ENCODE measurements at regions not wholly inside any gene's neighbourhood (a gene's known extent, or its start where the extent isn't known, plus 50 kb on each side); places are given as distances from the start of the nearest gene placed in this dataset.

GRCh38 chr6:4426968-4427367, 291.6 kb upstream of the ECI2 start:
- TF ChIP-seq POLR2AphosphoS5 (IDR thresholded peaks at IDR 0.05; ENCODE audit: low read depth, low read length) (no peak), TAF1 (IDR thresholded peaks at IDR 0.05; ENCODE audit: borderline replicate concordance, insufficient read depth, low read length) (no peak), REST (IDR thresholded peaks at IDR 0.05; ENCODE audit: insufficient read depth in 1 of 2, low read depth in 2 of 2, low read length in 2 of 2) (no peak), SIN3A (IDR thresholded peaks at IDR 0.05; ENCODE audit: borderline replicate concordance, insufficient read depth, low read length) (no peak), FOXP2 (optimal IDR thresholded peaks at IDR 0.05; ENCODE audit: borderline replicate concordance, extremely low read depth, extremely low read length, insufficient read depth) (no peak)

GRCh38 chr6:4421837-4422236, 286.5 kb upstream of the ECI2 start:
- TF ChIP-seq SIN3A (IDR thresholded peaks at IDR 0.05; ENCODE audit: borderline replicate concordance, insufficient read depth, low read length) = no peak
- no peak for TF ChIP-seq FOXP2 (optimal IDR thresholded peaks at IDR 0.05; ENCODE audit: borderline replicate concordance, extremely low read depth, extremely low read length, insufficient read depth)
- no peak for TF ChIP-seq POLR2AphosphoS5 (IDR thresholded peaks at IDR 0.05; ENCODE audit: low read depth, low read length)
- TF ChIP-seq TAF1 (IDR thresholded peaks at IDR 0.05; ENCODE audit: borderline replicate concordance, insufficient read depth, low read length) = no peak
- no peak for TF ChIP-seq REST (IDR thresholded peaks at IDR 0.05; ENCODE audit: insufficient read depth in 1 of 2, low read depth in 2 of 2, low read length in 2 of 2)

- TF ChIP-seq FOXP2 (optimal IDR thresholded peaks at IDR 0.05; ENCODE audit: borderline replicate concordance, extremely low read depth, extremely low read length, insufficient read depth) (no peak), POLR2AphosphoS5 (IDR thresholded peaks at IDR 0.05; ENCODE audit: low read depth, low read length) (no peak)
Observed at GRCh38 chr6:4420160-4420865, 284.9 kb upstream of the ECI2 start.

GRCh38 chr6:4415549-4415948, 280.2 kb upstream of the ECI2 start:
- no peak for TF ChIP-seq FOXP2 (optimal IDR thresholded peaks at IDR 0.05; ENCODE audit: borderline replicate concordance, extremely low read depth, extremely low read length, insufficient read depth)
- no peak for TF ChIP-seq REST (IDR thresholded peaks at IDR 0.05; ENCODE audit: insufficient read depth in 1 of 2, low read depth in 2 of 2, low read length in 2 of 2)
- TF ChIP-seq SIN3A (IDR thresholded peaks at IDR 0.05; ENCODE audit: borderline replicate concordance, insufficient read depth, low read length) = no peak
- no peak for TF ChIP-seq TAF1 (IDR thresholded peaks at IDR 0.05; ENCODE audit: borderline replicate concordance, insufficient read depth, low read length)
- TF ChIP-seq POLR2AphosphoS5 (IDR thresholded peaks at IDR 0.05; ENCODE audit: low read depth, low read length) = no peak

GRCh38 chr6:4413073-4413472, 277.7 kb upstream of the ECI2 start:
- no peak for TF ChIP-seq REST (IDR thresholded peaks at IDR 0.05; ENCODE audit: insufficient read depth in 1 of 2, low read depth in 2 of 2, low read length in 2 of 2)
- TF ChIP-seq TAF1 (IDR thresholded peaks at IDR 0.05; ENCODE audit: borderline replicate concordance, insufficient read depth, low read length) = no peak
- no peak for TF ChIP-seq SIN3A (IDR thresholded peaks at IDR 0.05; ENCODE audit: borderline replicate concordance, insufficient read depth, low read length)
- TF ChIP-seq POLR2AphosphoS5 (IDR thresholded peaks at IDR 0.05; ENCODE audit: low read depth, low read length) = no peak
- no peak for TF ChIP-seq FOXP2 (optimal IDR thresholded peaks at IDR 0.05; ENCODE audit: borderline replicate concordance, extremely low read depth, extremely low read length, insufficient read depth)

Data from PFSK-1 (cell line).